HuH-7 (cell line): ENCODE measurements at regions not wholly inside any gene's neighbourhood (a gene's known extent, or its start where the extent isn't known, plus 50 kb on each side); places are given as distances from the start of the nearest gene placed in this dataset.
"Not testable (repeated sequence)": the region's sequence is repeated elsewhere in the genome, so short reads cannot be mapped to it uniquely, and the experiment has no call there.

ENCODE experiments used
- DNase-seq: peaks from one replicate; pipeline ENCODE4 v3.0.0; 2011; ENCODE audit warnings: low spot score

DNA sequence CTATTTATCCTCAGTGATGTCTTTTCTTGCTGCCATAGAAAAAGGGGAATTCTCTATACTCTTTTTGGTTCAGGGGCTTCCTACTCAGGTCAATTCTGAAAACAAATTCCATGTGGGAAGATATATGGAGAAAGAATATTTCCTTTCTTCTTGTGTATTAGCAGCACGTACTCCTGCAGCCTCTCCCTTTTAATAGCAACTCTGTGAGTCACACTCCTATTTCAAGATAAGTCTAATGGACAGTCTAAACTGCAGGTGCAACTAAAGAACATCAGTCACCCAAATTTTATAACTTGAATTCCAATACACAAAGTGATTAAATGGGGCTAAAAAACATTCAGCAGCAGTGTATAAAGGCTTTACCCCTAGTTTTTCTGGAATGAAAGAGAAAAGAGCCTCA, 942.2 kb downstream of the CNTNAP5 start:
- no peak for DNase-seq

- no peak for DNase-seq
These were observed 944.9 kb downstream of the CNTNAP5 start for GRCh38 chr2:124970030-124970429.

GRCh38 chr2:124973396-124973795, 948.3 kb downstream of the CNTNAP5 start:
- DNase-seq = no peak

DNA sequence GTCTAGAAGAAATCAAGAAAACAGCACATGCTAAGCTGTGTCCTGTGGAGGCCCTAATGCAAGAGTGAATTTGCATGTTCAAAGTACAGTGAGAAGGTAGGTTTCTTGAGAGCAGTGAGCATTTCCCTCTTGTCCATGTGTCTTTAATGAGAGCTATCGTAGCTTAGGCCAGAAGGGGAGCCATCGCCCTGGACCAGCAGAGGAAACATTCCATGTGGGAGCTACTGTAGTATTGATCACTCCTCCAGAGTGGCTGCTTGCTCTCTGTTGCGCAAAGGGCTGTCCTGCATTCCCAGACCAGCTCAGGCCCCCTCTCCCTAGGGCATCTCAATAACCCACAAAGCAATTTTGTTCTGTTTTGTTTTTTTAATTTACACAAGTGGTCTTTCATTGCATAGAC, 950.1 kb downstream of the CNTNAP5 start:
- peak; percentile 10 for DNase-seq

DNA sequence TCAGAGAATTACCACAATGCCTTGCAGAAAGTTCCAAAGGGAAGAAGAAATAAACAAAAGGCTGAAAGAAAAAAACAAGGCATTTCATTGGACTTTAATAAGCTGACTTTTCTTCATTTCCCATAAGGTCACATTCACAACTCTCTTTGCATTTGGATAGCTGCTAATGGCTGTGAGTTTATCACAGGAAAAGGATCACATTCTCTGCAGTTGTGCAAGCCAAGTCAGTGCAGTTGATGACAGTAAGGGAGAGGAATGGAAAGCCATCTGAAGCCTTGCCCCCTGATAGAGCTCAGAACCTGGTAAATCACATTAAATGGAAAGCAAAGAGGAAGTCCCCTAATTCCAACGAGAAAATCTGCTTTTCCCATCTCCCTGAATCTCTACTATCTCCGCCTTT, 950.6 kb downstream of the CNTNAP5 start:
- no peak for DNase-seq

DNA sequence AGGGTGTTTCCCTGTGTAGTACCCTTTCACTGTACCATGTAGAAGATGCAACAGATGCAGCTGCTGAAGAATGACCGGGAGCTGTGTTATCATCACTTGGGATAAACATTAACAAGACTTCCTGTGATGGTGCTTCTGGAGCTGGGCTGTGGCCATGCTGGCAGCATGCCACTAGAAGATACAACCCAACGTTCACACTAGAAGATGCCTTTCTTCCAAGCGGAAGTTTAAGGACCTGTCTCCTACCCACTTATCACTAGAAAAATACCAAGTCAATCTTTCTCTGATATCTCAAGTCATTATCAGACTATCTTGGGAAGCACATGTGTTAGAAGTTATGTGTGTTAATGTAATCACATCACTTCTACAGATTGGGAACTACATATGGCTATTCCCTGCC, 953.5 kb downstream of the CNTNAP5 start:
- DNase-seq = no peak

- no peak for DNase-seq
These were observed 958.5 kb downstream of the CNTNAP5 start for GRCh38 chr2:124983595-124983994.

DNA sequence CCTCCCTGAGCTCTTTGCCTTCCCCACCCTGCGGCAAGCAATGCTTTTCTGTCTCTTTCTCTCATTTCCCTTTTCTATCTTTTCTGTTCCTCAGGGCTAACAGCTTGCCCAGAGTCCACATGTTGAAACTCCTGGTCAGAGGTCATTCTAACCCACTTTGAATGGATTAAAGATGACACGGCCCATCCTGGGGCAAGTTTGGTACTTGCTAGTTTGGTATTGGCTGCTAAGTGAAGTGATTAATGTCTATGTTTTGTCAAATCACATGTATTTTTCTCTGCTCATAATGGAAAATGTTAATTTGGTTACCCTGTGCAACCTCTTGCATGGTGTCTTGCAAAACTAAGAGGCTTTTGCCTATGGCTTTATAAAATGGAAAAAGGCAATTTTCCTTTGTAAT, 960.2 kb downstream of the CNTNAP5 start:
- no peak for DNase-seq

GRCh38 chr2:124986136-124986535, 961.0 kb downstream of the CNTNAP5 start:
- DNase-seq = no peak

DNA sequence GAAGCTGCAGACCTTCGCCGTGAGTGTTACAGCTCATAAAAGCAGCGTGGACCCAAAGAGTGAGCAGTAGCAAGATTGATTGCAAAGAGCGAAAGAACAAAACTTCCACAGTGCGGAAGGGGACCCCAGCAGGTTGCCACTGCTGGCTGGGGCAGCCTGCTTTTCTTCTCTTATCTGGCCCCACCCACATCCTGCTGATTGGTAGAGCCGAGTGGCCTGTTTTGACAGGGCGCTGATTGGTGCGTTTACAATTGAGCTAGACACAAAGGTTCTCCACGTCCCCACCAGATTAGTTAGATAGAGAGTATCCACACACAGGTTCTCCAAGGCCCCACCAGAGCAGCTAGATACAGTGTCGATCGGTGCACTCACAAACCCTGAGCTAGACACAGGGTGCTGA, 961.8 kb downstream of the CNTNAP5 start:
- not testable (repeated sequence) for DNase-seq

GRCh38 chr2:124987436-124987835, 962.3 kb downstream of the CNTNAP5 start:
- DNase-seq = not testable (repeated sequence)

DNA sequence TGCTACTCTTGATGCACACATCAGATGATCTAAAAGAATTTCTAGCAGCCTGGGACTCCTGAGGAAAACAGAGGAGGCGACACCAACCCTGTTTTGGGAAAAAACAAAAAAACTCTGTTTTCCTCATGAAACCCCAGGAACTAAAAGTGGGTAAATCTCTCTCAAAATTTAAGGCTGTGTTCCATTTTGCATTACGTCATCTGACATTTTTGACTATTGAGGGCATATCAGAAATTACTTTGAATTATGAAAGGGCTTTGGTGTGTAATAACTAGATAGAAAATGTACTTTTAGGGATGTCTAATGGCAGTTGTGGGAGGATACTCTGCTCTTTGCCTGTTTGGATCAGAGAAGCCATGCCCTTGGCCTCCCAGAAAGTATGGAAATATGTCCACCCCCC, 963.0 kb downstream of the CNTNAP5 start:
- no peak for DNase-seq

DNA sequence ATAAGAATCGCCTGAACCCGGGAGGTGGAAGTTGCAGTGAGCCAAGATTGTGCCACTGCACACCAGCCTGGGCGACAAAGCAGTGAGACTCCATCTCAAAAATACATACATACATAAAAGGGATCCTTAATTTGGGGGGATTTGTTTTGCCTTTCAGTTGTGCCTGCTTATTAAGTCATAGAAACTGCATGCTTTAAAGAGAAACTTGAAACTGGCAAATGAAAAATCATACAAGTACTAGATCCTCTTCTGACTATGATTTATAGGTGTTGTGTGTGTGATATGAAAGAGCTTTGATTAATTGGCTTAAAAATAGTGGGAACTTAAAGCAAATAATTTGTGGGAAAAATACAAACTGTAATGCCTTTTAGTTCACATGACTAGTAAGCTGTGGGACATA, 963.7 kb downstream of the CNTNAP5 start:
- DNase-seq = no peak

- DNase-seq = no peak
These were observed 968.7 kb downstream of the CNTNAP5 start for GRCh38 chr2:124993809-124994208.

DNA sequence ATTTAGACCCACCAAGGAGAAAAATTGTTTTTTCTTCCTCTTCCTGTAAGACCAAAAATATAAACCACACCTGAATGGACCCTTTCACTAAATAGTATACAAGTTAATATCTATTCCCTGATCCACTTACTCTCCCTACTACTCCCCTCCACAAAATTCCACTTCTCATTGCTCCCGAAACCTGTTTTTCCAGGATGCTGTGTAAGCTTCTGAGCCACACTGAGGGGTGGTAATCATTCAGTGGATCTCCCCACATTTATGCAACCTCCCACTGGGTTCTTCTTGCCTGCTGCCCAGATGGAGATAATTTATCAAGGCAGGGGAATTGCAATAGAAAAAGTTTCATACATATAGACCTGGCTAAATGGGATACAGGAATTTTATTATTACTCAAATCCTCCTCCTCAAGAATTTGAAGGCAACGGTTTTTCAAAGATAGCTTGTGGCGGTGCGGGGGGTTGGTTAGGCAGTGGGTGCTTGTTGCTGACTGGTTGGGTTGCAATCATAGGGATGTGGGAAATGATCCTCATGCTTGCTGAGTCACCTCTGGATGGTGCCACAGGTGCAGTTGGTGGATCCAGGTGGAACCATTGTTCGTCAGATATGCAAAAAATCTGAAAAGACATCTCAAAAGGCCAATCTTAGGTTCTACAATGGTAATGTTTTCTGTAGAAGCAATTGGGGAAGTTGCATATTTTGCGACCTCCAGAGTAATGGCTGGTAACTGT, 970.3 kb downstream of the CNTNAP5 start:
- no peak for DNase-seq

GRCh38 chr2:124996406-124996805, 971.3 kb downstream of the CNTNAP5 start:
- no peak for DNase-seq

DNA sequence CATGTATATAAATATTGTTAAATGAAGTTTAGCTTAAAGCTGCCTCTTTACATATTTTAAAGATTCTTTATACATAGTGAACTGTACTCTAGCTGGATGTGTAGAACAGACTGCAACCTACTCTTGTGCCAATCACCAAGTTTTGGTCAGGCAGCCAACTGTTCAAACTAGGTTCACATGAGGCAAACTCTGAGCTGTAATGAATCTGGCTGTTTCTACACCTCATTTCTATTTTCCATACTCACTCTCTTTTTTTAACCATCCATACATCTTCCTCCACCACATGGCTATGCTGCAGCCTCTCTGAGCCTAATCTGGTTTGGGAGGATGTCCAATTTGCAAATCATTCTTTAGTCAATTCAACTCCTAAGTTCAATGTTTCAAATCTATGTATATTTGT, 974.8 kb downstream of the CNTNAP5 start:
- no peak for DNase-seq

- no peak for DNase-seq
These were observed 979.2 kb downstream of the CNTNAP5 start for GRCh38 chr2:125004106-125004800.

DNA sequence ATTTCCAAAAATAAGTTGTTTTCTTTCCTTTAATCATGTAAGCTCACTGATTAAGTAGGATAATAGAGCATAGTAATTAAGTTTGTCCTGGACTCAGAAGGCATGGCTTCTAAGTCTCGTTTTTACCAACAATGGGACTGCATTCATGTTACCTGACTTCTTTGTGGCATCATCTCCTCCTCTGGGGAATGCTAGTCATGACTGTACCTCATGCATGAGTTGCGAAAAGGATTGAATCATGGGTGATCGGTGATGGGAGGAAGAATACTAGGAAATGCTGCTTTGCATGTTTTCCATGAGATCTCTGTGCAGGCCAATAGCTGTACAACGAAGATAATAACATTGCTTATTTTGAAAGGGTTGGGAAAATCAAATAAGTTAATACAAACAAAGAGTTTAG, 981.6 kb downstream of the CNTNAP5 start:
- DNase-seq = no peak

- not testable (repeated sequence) for DNase-seq
These were observed 1003.6 kb downstream of the CNTNAP5 start for GRCh38 chr2:125028721-125029120.

GRCh38 chr2:125033871-125034270, 1008.8 kb downstream of the CNTNAP5 start:
- no peak for DNase-seq

DNA sequence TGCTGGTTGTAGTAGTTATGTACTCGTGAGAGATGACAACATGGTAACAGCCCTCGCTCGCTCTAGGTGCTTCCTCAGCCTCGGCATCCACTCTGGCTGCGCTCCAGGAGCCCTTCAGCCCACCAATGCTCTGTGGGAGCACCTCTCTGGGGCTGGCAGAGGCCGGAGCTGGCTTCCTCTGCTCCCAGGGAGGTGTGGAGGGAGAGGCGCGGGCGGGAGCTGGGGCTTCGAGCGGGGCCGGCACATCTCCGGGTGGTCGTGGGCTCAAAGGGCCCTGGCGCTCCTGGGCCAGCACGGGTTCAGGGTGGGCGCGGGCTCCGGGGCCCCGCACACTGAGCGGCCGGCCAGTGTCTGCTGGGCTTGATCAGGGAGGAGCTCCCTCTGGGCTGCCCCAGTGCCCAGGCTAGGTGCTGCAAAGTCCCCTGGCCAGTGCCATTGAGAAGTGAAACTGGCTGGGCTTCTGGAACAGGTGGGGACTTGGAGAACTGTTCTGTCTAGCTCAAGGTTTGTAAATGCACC, 1012.1 kb downstream of the CNTNAP5 start:
- no peak for DNase-seq

DNA sequence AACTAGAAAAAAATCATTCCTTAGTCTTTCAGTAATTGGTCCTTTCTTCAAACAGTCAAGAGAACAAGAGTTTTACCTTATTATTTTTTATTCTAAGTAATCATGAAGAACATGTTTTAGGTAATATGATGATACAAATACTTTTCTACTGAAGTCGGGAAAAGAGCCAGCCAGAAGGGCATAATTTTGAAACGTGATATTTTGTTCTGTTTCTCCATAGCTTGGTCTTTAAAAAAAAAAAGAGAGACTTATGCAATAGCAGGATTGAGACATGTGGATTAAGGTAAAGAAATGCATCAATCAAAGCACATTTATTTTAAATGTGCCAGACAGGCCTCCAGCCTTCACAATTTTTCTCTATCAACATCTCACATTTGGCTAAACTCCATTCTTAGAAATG, 1016.8 kb downstream of the CNTNAP5 start:
- no peak for DNase-seq

- no peak for DNase-seq
These were observed 1017.6 kb downstream of the CNTNAP5 start for GRCh38 chr2:125042727-125043126.
